ENCODE measurements at regions not wholly inside any gene's neighbourhood (a gene's known extent, or its start where the extent isn't known, plus 50 kb on each side); places are given as distances from the start of the nearest gene placed in this dataset.

- Histone ChIP-seq H3K4me3 (no peak overlapping the region), H3K4me1 (no peaks in the 10 kb centered on the region), H3K27ac (no peak overlapping the region), H3K9me3 (no peaks in the 10 kb centered on the region), H3K27me3 (no peaks in the 10 kb centered on the region), H3K9ac (ENCODE audit: low read depth in 2 of 2, low read length in 2 of 2) (no peak overlapping the region), H3K36me3 (no peaks in the 10 kb centered on the region)
- no peak for DNase-seq
- TF ChIP-seq CTCF (IDR thresholded peaks at IDR 0.05): no peak
- intact Hi-C loops (cut with DNase I): no loop called here
These were observed 162.2 kb downstream of the COPRS start for GRCh38 chr17:31696703-31697325.

GRCh38 chr17:31696184-31696602 is 162.9 kb downstream of the COPRS start:
- DNase-seq: peak; percentile 40
- no peak for TF ChIP-seq CTCF (IDR thresholded peaks at IDR 0.05)
- H3K9ac ChIP-seq (ENCODE audit: low read depth in 2 of 2, low read length in 2 of 2): no peak overlapping the region
- no peaks in the 10 kb centered on the region for H3K27me3 ChIP-seq
- H3K4me1 ChIP-seq: no peaks in the 10 kb centered on the region
- no peak overlapping the region for H3K4me3 ChIP-seq
- H3K36me3 ChIP-seq: no peaks in the 10 kb centered on the region
- H3K9me3 ChIP-seq: no peaks in the 10 kb centered on the region
- H3K27ac ChIP-seq: no peak overlapping the region
- intact Hi-C loops (cut with DNase I): no loop called here

GRCh38 chr17:31695456-31696090 is 163.5 kb downstream of the COPRS start:
- Histone ChIP-seq H3K27ac (no peak overlapping the region), H3K36me3 (no peaks in the 10 kb centered on the region), H3K9me3 (no peaks in the 10 kb centered on the region), H3K27me3 (no peaks in the 10 kb centered on the region), H3K4me3 (no peak overlapping the region), H3K9ac (ENCODE audit: low read depth in 2 of 2, low read length in 2 of 2) (no peak overlapping the region), H3K4me1 (no peaks in the 10 kb centered on the region)
- TF ChIP-seq CTCF (IDR thresholded peaks at IDR 0.05): no peak
- intact Hi-C loops (cut with DNase I): no loop called here
- no peak for DNase-seq

- no peaks in the 10 kb centered on the region for H3K36me3 ChIP-seq
- no peak overlapping the region for H3K4me3 ChIP-seq
- intact Hi-C loops (cut with DNase I): no loop called here
- no peaks in the 10 kb centered on the region for H3K27me3 ChIP-seq
- H3K27ac ChIP-seq: no peak overlapping the region
- no peaks in the 10 kb centered on the region for H3K4me1 ChIP-seq
- no peak for TF ChIP-seq CTCF (IDR thresholded peaks at IDR 0.05)
- H3K9me3 ChIP-seq: no peaks in the 10 kb centered on the region
- no peak for DNase-seq
- no peak overlapping the region for H3K9ac ChIP-seq (ENCODE audit: low read depth in 2 of 2, low read length in 2 of 2)
These were observed 165.4 kb downstream of the COPRS start for GRCh38 chr17:31693433-31694220.

- intact Hi-C loops (cut with DNase I): no loop called here
- Histone ChIP-seq H3K4me3 (no peak overlapping the region), H3K27me3 (no peaks in the 10 kb centered on the region), H3K27ac (no peak overlapping the region), H3K9ac (ENCODE audit: low read depth in 2 of 2, low read length in 2 of 2) (no peak overlapping the region), H3K36me3 (no peaks in the 10 kb centered on the region), H3K9me3 (no peaks in the 10 kb centered on the region), H3K4me1 (no peaks in the 10 kb centered on the region)
- no peak for TF ChIP-seq CTCF (IDR thresholded peaks at IDR 0.05)
- no peak for DNase-seq
These were observed 166.4 kb downstream of the COPRS start for GRCh38 chr17:31692632-31693031.

Data from colonic mucosa (tissue), 4 donors.